GM18498 (cell line): ENCODE measurements at regions not wholly inside any gene's neighbourhood (a gene's known extent, or its start where the extent isn't known, plus 50 kb on each side); places are given as distances from the start of the nearest gene placed in this dataset.
"Not testable (repeated sequence)": the region's sequence is repeated elsewhere in the genome, so short reads cannot be mapped to it uniquely, and the experiment has no call there.

Experiments
- ATAC-seq: cut with Tn5 transposase; IDR thresholded peaks from one replicate; pipeline ENCODE4 v1.9.1; 2021; ENCODE audit warnings: mild to moderate bottlenecking, moderate library complexity; ENCODE audit not compliant: unreplicated experiment

DNA sequence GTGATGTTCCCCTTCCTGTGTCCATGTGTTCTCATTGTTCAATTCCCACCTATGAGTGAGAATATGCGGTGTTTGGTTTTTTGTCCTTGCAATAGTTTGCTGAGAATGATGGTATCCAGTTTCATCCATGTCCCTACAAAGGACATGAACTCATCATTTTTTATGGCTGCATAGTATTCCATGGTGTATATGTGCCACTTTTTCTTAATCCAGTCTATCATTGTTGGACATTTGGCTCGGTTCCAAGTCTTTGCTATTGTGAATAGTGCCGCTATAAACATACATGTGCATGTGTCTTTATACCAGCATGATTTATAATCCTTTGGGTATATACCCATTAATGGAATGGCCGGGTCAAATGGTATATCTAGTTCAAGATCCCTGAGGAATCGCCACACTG is 229.4 kb downstream of the HTR1A start:
- ATAC-seq = not testable (repeated sequence)

DNA sequence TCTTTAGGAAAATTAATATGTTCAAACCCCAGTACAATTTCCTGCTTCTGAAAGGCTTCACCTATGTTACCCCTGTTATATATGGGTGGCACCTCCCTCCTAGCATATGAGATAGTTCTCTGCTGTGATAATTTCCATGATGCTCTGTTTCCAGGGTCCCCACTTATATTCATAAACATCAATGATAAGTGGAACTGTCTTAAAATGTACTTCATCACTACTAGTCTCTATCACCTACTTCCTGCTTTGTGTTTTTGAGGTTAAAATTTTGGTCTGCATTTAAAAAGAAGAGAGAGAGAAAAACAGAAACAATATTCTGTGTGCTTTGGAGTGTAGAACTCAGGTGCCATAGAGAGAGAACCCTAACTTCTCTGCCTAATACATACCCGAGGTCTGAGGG is 234.7 kb downstream of the HTR1A start:
- ATAC-seq = no peak

DNA sequence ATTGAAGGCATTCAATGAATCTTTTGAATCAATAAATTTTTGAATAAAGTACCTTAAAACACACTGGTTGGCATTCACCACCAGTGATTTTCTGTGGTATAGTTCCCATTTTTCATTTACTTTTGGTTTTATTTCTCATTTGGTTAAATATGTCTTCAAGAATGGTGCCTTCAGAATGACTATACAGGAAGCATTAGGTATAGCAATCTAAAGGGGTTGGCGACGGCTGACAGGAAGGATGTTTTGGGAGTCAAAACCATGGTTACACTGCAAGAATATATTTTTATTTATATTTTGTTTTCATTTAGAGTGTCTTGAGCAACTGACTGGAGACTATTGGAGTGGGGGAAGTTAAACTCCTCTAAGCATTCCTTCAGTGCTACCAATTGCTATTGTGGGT is 235.7 kb downstream of the HTR1A start:
- ATAC-seq = peak; percentile 81

DNA sequence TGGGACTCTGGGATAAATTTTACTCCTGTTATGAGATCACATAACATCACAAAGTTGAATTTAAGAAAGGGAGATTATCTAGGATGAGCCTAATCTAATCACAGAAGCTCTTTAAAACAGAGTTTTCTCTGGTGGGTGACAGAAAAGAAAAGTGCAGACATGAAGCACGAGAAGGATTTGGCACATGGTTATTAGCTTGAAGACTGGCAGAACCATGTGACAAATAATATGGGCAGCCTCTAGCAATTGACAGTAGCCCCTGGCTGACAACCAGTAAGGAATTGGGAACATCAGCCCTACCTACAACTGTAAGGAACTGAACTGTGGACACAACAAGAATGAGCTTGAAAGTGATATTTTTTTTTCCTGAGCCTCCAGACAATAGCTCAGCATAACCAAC is 243.1 kb downstream of the HTR1A start:
- ATAC-seq = no peak

GRCh38 chr5:63700241-63700640 is 262.0 kb downstream of the HTR1A start:
- ATAC-seq = no peak

- ATAC-seq = no peak
These were observed 264.4 kb downstream of the HTR1A start for GRCh38 chr5:63697811-63698210.

- no peak for ATAC-seq
These were observed 271.7 kb downstream of the HTR1A start for GRCh38 chr5:63690546-63690945.

DNA sequence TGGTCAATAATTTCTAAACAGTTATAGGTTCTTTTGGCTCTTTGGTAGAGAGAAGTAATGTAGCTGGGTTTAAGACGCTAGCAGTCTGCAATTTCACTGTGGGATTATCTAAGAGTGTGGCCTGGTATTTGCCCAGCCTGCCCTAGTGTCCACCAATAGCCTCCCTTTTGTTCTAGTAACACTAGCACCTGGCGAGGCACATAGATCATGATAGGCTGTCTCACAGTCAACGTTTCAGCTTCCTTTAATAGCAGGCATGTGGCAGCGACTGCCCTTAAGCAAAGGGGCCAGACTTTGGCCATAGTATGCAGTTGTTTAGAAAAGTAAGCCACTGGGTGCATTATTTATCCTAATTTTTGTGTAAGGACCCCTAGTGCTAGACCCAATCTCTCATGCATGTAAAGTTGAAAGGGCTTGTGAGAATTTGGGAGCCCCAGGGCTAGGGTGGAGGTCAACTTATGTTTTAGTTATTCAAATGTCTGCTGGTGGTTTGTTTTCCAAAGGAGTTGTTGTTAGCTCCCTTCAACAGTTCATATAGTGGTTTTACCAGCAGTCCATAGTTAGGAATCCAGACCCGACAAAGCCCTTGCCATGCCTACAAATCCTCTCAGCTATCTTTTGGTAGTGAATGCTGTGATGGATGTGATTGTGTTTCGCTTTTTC is 274.3 kb downstream of the HTR1A start:
- ATAC-seq = no peak

DNA sequence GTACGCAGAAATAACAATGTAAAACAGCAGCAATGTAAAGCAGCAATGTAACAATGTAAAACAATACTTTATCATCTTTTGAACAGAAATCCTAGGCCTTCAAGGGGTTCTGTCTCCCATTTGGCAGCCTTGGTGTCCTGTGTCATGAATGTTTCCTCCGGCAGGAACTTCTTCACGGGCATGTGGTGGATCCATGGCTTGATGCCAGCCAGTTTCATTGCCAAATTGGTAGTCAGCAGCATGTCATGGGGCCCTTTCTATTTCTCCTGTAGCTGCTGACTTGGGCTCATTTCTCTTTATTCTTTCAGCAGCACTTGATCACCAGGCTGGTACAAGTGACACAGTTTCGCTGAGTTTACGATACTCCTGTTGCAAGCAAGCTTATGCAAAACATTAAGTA is 275.3 kb downstream of the HTR1A start:
- ATAC-seq = no peak

GRCh38 chr5:63686181-63686580 is 276.1 kb downstream of the HTR1A start:
- ATAC-seq = no peak

- no peak for ATAC-seq
These were observed 276.8 kb downstream of the HTR1A start for GRCh38 chr5:63685454-63685853.

DNA sequence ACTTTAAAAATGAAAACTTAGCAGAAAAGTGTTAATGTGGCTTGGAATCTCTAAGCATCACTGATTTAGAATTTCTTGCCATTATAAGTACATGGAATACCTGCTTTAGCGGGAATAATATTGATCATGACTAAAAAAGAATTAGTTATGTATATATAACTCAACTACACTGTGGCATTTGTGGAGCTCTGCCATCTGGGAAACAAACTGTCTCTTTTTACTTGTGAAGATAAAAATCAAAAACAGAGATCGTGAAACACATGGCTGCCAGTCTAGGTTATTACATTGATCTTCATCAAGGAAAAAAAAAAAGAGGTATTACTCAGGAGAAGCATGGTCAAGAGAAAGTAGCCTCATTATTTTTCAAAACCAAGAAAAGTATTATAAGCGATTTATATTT is 287.4 kb downstream of the HTR1A start:
- ATAC-seq = no peak

DNA sequence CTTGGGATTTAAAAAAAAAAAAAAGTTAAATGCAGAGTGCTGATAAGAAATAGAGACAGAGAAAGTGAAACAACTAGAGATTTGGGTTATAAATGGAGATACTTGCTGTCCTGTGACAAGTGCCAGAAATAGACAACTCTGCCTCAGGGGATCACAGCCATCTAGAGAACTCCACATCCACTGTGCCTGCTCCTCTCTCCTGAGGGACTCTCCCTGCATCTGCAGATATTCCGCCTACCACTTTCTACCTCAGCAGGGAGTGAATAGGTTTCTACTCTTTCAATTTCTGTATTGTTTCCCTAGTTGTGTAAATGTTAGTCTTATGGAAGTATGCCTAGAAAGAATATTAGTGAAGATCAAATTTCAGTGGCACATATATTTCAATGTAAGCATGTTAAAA is 307.2 kb downstream of the HTR1A start:
- no peak for ATAC-seq

- ATAC-seq = no peak
These were observed 311.7 kb downstream of the HTR1A start for GRCh38 chr5:63650581-63650980.

DNA sequence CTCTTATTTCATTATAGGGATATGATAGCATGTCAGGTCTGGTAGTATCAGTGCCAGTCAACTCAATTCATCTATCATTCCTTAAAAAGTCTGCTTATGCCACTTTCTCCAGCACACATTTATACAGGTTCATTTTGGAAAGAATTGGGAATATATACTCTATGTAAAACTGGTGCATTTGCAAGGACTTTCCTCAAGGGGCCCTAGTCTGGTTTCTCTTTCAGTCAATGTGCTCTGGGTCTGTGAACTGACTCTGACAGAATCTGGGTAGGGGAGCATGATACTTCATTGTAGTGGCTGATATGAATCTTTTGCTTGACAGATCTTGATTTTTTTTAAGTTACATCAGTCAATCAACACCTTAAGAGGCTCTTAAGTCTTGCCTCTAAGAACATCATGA is 313.9 kb downstream of the HTR1A start:
- ATAC-seq = no peak

GRCh38 chr5:63629951-63630630 is 332.2 kb downstream of the HTR1A start:
- ATAC-seq = no peak

DNA sequence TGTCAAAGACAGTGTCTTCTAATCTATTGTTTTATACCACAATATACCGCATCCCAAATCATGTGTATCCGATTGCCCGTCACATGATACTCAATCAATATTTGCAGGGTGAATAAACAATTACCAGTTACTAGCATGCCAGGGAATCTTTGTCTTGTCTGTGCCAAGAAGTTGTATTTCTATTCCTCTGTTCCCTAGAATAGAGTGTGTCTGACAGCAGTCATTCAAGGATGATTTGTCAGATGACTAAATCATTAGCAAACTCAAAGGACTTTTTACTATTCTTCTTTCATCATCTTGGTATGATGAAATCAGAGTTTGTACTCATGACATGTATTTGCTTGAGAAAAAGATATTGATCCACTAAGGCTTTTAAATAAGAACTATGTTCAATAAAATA is 348.8 kb downstream of the HTR1A start:
- no peak for ATAC-seq

- no peak for ATAC-seq
These were observed 358.2 kb downstream of the HTR1A start for GRCh38 chr5:63603996-63604395.

- ATAC-seq = no peak
These were observed 359.3 kb downstream of the HTR1A start for GRCh38 chr5:63602971-63603370.

- no peak for ATAC-seq
These were observed 366.0 kb downstream of the HTR1A start for GRCh38 chr5:63596254-63596653.

DNA sequence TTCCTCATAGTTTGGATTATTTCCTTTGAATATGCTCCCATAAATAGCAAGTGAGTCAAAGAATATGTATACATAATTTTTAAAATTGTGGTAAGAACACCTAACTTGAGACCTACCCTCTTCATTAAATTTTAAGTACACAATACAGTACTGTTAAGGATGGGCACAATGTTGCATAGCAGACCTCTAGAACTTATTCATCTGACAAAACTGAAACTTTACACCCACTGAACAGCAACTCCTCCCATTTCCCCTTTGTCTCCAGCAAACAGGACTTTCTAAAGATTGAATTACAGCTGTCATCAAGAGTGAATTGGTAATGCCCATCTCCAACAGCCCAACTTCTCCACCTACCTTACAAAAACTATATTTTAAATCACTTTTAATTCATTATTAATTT is 388.9 kb downstream of the HTR1A start:
- no peak for ATAC-seq

DNA sequence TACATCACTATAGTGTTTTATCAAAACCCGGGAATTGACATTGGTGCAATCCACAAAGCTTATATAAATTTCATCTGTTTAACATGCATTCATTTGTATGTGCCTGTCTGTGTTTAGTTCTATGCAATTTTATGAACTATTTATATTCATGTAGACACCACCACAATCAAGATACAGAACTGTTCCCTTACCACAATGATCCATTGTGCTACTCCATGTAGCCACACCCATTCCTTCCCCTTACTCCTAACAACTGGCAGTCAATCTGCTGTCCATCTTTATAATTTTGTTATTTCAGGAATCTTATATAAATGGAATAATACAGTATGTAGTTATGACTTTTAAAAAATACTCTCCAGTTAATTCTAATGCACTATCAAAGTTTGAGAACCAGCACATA is 389.5 kb downstream of the HTR1A start:
- ATAC-seq = no peak

DNA sequence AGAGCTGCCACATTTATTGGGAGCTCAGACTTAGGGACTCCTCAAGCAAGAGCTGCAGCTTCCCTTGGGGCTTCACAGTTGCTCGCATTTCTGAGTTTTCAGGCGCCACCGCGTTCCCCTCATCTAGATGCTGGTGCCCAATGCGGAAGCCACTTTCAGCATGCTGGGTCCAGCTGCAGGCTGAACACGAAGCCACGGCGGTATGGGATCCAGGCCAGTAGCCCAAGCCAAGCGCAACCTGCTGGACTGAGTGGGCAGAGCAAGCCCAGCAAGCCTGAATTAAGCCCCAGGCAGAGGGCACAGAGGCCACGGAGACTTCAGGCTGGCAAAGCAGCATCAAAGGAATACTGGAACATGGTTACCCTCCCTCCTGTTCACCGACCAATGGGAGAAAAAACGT is 391.5 kb downstream of the HTR1A start:
- ATAC-seq = no peak
